Mesendoderm (in vitro differentiated cells): ENCODE measurements at regions not wholly inside any gene's neighbourhood (a gene's known extent, or its start where the extent isn't known, plus 50 kb on each side); places are given as distances from the start of the nearest gene placed in this dataset.

Experiments
- DNase-seq: peaks from one replicate; pipeline ENCODE4 v3.0.0; 2013
- H2AK5ac ChIP-seq: 2 replicates; pipeline ENCODE4 v1.6.1; 2013; ENCODE audit warnings: low read length, inconsistent platforms
- H2BK120ac ChIP-seq: 2 replicates; pipeline ENCODE4 v1.6.1; 2013; ENCODE audit warnings: low read depth, mild to moderate bottlenecking, low read length, moderate library complexity, mixed read lengths
- H2BK15ac ChIP-seq: replicated peaks from 2 replicates; pipeline ENCODE4 v1.6.1; 2013; ENCODE audit warnings: low read depth, mild to moderate bottlenecking, moderate library complexity
- H2BK5ac ChIP-seq: 2 replicates; pipeline ENCODE4 v1.6.1; 2013; ENCODE audit warnings: low read length, inconsistent platforms
- H3K18ac ChIP-seq: 2 replicates; pipeline ENCODE4 v1.6.1; 2013; ENCODE audit warnings: mild to moderate bottlenecking, low read length, mixed read lengths
- H3K23ac ChIP-seq: one replicate; pipeline ENCODE4 v1.6.1; 2013; ENCODE audit warnings: low read length
- H3K27ac ChIP-seq: 2 replicates; pipeline ENCODE4 v1.5.1; 2013; ENCODE audit warnings: low read depth, mild to moderate bottlenecking, inconsistent platforms, low read length, moderate library complexity
- H3K27me3 ChIP-seq: 2 replicates; pipeline ENCODE4 v1.6.1; 2013; ENCODE audit warnings: low read length, control low read depth, mild to moderate bottlenecking, inconsistent platforms; ENCODE audit not compliant: insufficient read depth, poor library complexity
- H3K36me3 ChIP-seq: 2 replicates; pipeline ENCODE4 v1.6.1; 2013; ENCODE audit warnings: low read length, inconsistent platforms; ENCODE audit not compliant: control insufficient read depth, insufficient read depth
- H3K4ac ChIP-seq: one replicate; pipeline ENCODE4 v1.6.1; 2013; ENCODE audit warnings: low read depth, mild to moderate bottlenecking, low read length, moderate library complexity
- H3K4me1 ChIP-seq: 2 replicates; pipeline ENCODE4 v1.6.1; 2013; ENCODE audit warnings: low read depth, low read length, inconsistent platforms; ENCODE audit not compliant: control insufficient read depth
- H3K4me2 ChIP-seq: 2 replicates; pipeline ENCODE4 v1.6.1; 2013; ENCODE audit warnings: low read length
- H3K4me3 ChIP-seq: 2 replicates; pipeline ENCODE4 v1.5.1; 2013; ENCODE audit warnings: mild to moderate bottlenecking, low read length
- H3K56ac ChIP-seq: one replicate; pipeline ENCODE4 v1.6.1; 2013; ENCODE audit warnings: low read length
- H3K79me1 ChIP-seq: 2 replicates; pipeline ENCODE4 v1.6.1; 2013; ENCODE audit warnings: low read length, inconsistent platforms
- H3K79me2 ChIP-seq: 2 replicates; pipeline ENCODE4 v1.6.1; 2013; ENCODE audit warnings: mild to moderate bottlenecking, low read length; ENCODE audit not compliant: control insufficient read depth, insufficient read depth
- H3K9ac ChIP-seq: 2 replicates; pipeline ENCODE4 v1.6.1; 2013; ENCODE audit warnings: low read length, inconsistent platforms
- H4K5ac ChIP-seq: one replicate; pipeline ENCODE4 v1.6.1; 2013; ENCODE audit warnings: low read length
- H4K8ac ChIP-seq: one replicate; pipeline ENCODE4 v1.6.1; 2013; ENCODE audit warnings: low read depth, mild to moderate bottlenecking, control low read depth, low read length, moderate library complexity
- WGBS: extraction: QIAGEN DNeasy Blood & Tissue Kit; methylation state at CpG from one replicate; pipeline ENCODE4 v1.1.7; 2013; ENCODE audit warnings: low lambda C conversion rate, missing lambda C conversion rate; ENCODE audit not compliant: insufficient coverage; ENCODE audit errors: extremely low coverage; 5-methylcytosine and 5-hydroxymethylcytosine counted together

- no peak overlapping the region for H3K4ac ChIP-seq
- H3K4me2 ChIP-seq, result no peak overlapping the region
- no peak overlapping the region for H4K5ac ChIP-seq
- H3K27ac ChIP-seq, result no peak overlapping the region
- H2BK15ac ChIP-seq, result no peak overlapping the region
- WGBS, result no CpG with 5 or more reads among the region's 6 CpGs
- no peak overlapping the region for H3K18ac ChIP-seq
- no peak overlapping the region for H2BK120ac ChIP-seq
- H4K8ac ChIP-seq, result no peak overlapping the region
- no peaks in the 10 kb centered on the region for H3K4me1 ChIP-seq
- H3K56ac ChIP-seq, result no peak overlapping the region
- no peak overlapping the region for H2AK5ac ChIP-seq
- H3K27me3 ChIP-seq, result no peaks in the 10 kb centered on the region
- no peaks in the 10 kb centered on the region for H3K36me3 ChIP-seq
- no peak overlapping the region for H3K23ac ChIP-seq
- no peak overlapping the region for H3K9ac ChIP-seq
- H3K79me1 ChIP-seq, result no peaks in the 10 kb centered on the region
- no peak overlapping the region for H2BK5ac ChIP-seq
- DNase-seq, result no peak
- no peak overlapping the region for H3K4me3 ChIP-seq
- no peaks in the 10 kb centered on the region for H3K79me2 ChIP-seq
Observed at GRCh38 chr4:136810626-136811025, 721.7 kb downstream of the PCDH18 start.

DNA sequence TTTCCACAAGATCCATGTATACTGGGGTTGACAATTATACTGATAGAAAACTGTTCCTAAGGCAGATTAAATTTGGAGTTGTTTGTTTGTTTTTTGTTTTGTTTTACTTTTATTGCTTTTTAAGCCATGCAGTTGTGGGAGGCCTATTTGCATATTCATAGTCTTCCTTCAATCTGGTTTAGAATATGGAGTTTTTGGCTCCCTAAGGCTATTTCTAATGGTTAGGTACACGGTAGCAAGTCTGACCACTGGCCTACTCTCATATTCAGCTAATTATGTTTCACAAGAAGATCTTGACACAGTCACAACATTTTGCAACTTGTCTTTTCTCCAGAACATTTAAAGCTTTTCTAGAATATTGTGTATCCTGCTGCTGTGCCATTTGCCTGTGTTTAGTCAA lies 725.5 kb downstream of the PCDH18 start:
- Histone ChIP-seq H3K4ac (no peak overlapping the region), H3K79me2 (no peaks in the 10 kb centered on the region), H3K9ac (no peak overlapping the region), H4K5ac (no peak overlapping the region), H2BK120ac (no peak overlapping the region), H3K18ac (no peak overlapping the region), H2BK15ac (no peak overlapping the region), H3K4me2 (no peak overlapping the region), H3K56ac (no peak overlapping the region), H3K27ac (no peak overlapping the region), H3K4me3 (no peak overlapping the region), H2BK5ac (no peak overlapping the region), H3K27me3 (no peaks in the 10 kb centered on the region), H3K79me1 (no peaks in the 10 kb centered on the region), H3K23ac (no peak overlapping the region), H4K8ac (no peak overlapping the region), H2AK5ac (no peak overlapping the region), H3K4me1 (no peaks in the 10 kb centered on the region), H3K36me3 (no peaks in the 10 kb centered on the region)
- DNase-seq, result no peak
- no CpG with 5 or more reads among the region's 1 CpG for WGBS

GRCh38 chr4:136805617-136806016 lies 726.7 kb downstream of the PCDH18 start:
- Histone ChIP-seq H3K79me1 (no peaks in the 10 kb centered on the region), H3K36me3 (no peaks in the 10 kb centered on the region), H3K79me2 (no peaks in the 10 kb centered on the region), H3K56ac (no peak overlapping the region), H3K4ac (no peak overlapping the region), H3K27me3 (no peaks in the 10 kb centered on the region), H2AK5ac (no peak overlapping the region), H2BK120ac (no peak overlapping the region), H3K9ac (no peak overlapping the region), H3K4me2 (no peak overlapping the region), H2BK15ac (no peak overlapping the region), H3K4me3 (no peak overlapping the region), H2BK5ac (no peak overlapping the region), H3K18ac (no peak overlapping the region), H4K5ac (no peak overlapping the region), H3K4me1 (no peaks in the 10 kb centered on the region), H3K27ac (no peak overlapping the region), H4K8ac (no peak overlapping the region), H3K23ac (no peak overlapping the region)
- DNase-seq, result no peak
- no CpG with 5 or more reads among the region's 2 CpGs for WGBS

DNA sequence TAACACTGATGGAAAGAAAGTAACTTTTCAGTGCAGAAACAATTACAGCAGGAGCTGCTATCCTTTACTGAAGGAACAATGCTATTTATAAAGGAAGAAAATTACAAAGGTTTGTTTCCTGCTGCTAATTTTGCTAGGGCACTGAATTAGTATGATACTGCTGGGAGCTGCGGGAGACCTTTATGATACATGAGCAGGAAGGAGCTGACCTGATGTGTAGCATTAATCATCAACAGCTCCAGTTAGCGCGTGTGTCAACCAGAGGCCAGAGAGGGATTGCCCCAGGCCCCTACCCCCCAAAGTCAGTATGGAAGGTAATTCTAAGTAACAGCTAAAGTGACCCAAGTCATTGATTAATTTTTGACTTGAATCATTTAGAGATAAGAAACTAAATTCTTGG lies 728.9 kb downstream of the PCDH18 start:
- Histone ChIP-seq H2BK5ac (no peak overlapping the region), H2BK120ac (no peak overlapping the region), H3K4me3 (no peak overlapping the region), H3K23ac (no peak overlapping the region), H3K79me1 (no peaks in the 10 kb centered on the region), H4K8ac (no peak overlapping the region), H3K18ac (no peak overlapping the region), H4K5ac (no peak overlapping the region), H3K79me2 (no peaks in the 10 kb centered on the region), H2BK15ac (no peak overlapping the region), H3K56ac (no peak overlapping the region), H3K27me3 (no peaks in the 10 kb centered on the region), H3K27ac (no peak overlapping the region), H3K4me1 (no peaks in the 10 kb centered on the region), H3K4ac (no peak overlapping the region), H3K9ac (no peak overlapping the region), H3K4me2 (no peak overlapping the region), H3K36me3 (no peaks in the 10 kb centered on the region), H2AK5ac (no peak overlapping the region)
- WGBS, result no CpG with 5 or more reads among the region's 3 CpGs
- no peak for DNase-seq

DNA sequence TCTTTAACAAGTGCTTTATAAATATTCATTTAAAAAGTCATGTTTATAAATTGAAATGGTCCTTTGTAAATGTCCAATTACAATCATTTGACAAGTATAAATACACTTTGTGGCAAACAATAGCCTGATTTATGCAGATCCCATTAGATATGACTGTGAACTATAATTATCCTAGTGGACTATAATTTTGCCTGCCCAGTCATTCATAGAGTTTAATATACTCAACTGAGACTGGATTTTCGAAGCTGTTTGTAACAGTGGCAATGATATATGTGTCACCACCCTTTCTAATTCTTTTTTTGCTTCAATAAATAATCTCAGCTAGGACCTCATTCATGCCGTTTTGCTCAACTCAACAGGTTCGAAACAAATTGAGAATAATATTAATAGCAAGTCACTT lies 732.0 kb downstream of the PCDH18 start:
- H3K27ac ChIP-seq, result no peak overlapping the region

GRCh38 chr4:136796953-136797352 lies 735.3 kb downstream of the PCDH18 start:
- Histone ChIP-seq H3K23ac (no peak overlapping the region), H3K4ac (no peak overlapping the region), H2BK120ac (no peak overlapping the region), H2AK5ac (no peak overlapping the region), H4K5ac (no peak overlapping the region), H2BK15ac (no peak overlapping the region), H3K79me2 (no peaks in the 10 kb centered on the region), H3K4me1 (no peaks in the 10 kb centered on the region), H4K8ac (no peak overlapping the region), H2BK5ac (no peak overlapping the region), H3K4me3 (no peak overlapping the region), H3K36me3 (no peaks in the 10 kb centered on the region), H3K18ac (no peak overlapping the region), H3K9ac (no peak overlapping the region), H3K56ac (no peak overlapping the region), H3K79me1 (no peaks in the 10 kb centered on the region), H3K27ac (no peak overlapping the region), H3K27me3 (no peaks in the 10 kb centered on the region), H3K4me2 (no peak overlapping the region)
- WGBS, result no CpG with 5 or more reads among the region's 3 CpGs
- DNase-seq, result no peak

More for the DNA sequence above, 732.0 kb downstream of the PCDH18 start:
- Histone ChIP-seq H4K8ac (no peak overlapping the region), H3K9ac (no peak overlapping the region), H3K56ac (no peak overlapping the region), H3K4me1 (no peaks in the 10 kb centered on the region), H2BK5ac (no peak overlapping the region), H2BK15ac (no peak overlapping the region), H3K18ac (no peak overlapping the region), H3K36me3 (no peaks in the 10 kb centered on the region), H3K4ac (no peak overlapping the region), H3K23ac (no peak overlapping the region), H2AK5ac (no peak overlapping the region), H3K4me3 (no peak overlapping the region), H2BK120ac (no peak overlapping the region), H4K5ac (no peak overlapping the region), H3K27me3 (no peaks in the 10 kb centered on the region), H3K4me2 (no peak overlapping the region), H3K79me2 (no peaks in the 10 kb centered on the region), H3K79me1 (no peaks in the 10 kb centered on the region)
- no CpG with 5 or more reads among the region's 3 CpGs for WGBS
- no peak for DNase-seq
